ENCODE measurements at regions not wholly inside any gene's neighbourhood (a gene's known extent, or its start where the extent isn't known, plus 50 kb on each side); places are given as distances from the start of the nearest gene placed in this dataset.

- H3K27ac ChIP-seq = no peak overlapping the region
- no peaks in the 10 kb centered on the region for H3K9me3 ChIP-seq
- no peaks in the 10 kb centered on the region for H3K36me3 ChIP-seq
- no peaks in the 10 kb centered on the region for H3K27me3 ChIP-seq (ENCODE audit: low read depth)
- intact Hi-C loops (cut with DNase I) = no loop called here
- no peaks in the 10 kb centered on the region for H3K4me1 ChIP-seq
- DNase-seq = no peak
- no peak overlapping the region for H3K4me3 ChIP-seq
- ATAC-seq = no peak
- no peak for TF ChIP-seq CTCF (IDR thresholded peaks at IDR 0.05)
These were observed 172.7 kb upstream of the CARD18 start for GRCh38 chr11:105312266-105312665.

GRCh38 chr11:105298630-105299029 lies 159.1 kb upstream of the CARD18 start:
- H3K27me3 ChIP-seq (ENCODE audit: low read depth) = no peaks in the 10 kb centered on the region
- DNase-seq = no peak
- ATAC-seq = no peak
- no peaks in the 10 kb centered on the region for H3K36me3 ChIP-seq
- H3K9me3 ChIP-seq = no peaks in the 10 kb centered on the region
- H3K4me1 ChIP-seq = no peaks in the 10 kb centered on the region
- intact Hi-C loops (cut with DNase I) = no loop called here
- H3K4me3 ChIP-seq = no peak overlapping the region
- no peak for TF ChIP-seq CTCF (IDR thresholded peaks at IDR 0.05)
- no peak overlapping the region for H3K27ac ChIP-seq

GRCh38 chr11:105298174-105298573 lies 158.6 kb upstream of the CARD18 start:
- Histone ChIP-seq H3K4me3 (no peak overlapping the region), H3K27me3 (ENCODE audit: low read depth) (no peaks in the 10 kb centered on the region), H3K4me1 (no peaks in the 10 kb centered on the region), H3K27ac (no peak overlapping the region), H3K9me3 (no peaks in the 10 kb centered on the region), H3K36me3 (no peaks in the 10 kb centered on the region)
- TF ChIP-seq CTCF (IDR thresholded peaks at IDR 0.05) = no peak
- ATAC-seq (no peak), DNase-seq (no peak)
- intact Hi-C loops (cut with DNase I) = no loop called here

- Histone ChIP-seq H3K27ac (no peak overlapping the region), H3K36me3 (no peaks in the 10 kb centered on the region), H3K27me3 (ENCODE audit: low read depth) (no peaks in the 10 kb centered on the region), H3K4me3 (no peak overlapping the region), H3K9me3 (no peaks in the 10 kb centered on the region), H3K4me1 (no peaks in the 10 kb centered on the region)
- intact Hi-C loops (cut with DNase I) = no loop called here
- no peak for DNase-seq
- no peak for ATAC-seq
- no peak for TF ChIP-seq CTCF (IDR thresholded peaks at IDR 0.05)
These were observed 157.9 kb upstream of the CARD18 start for GRCh38 chr11:105297463-105297862.

- DNase-seq = no peak
- no peak for TF ChIP-seq CTCF (IDR thresholded peaks at IDR 0.05)
- Histone ChIP-seq H3K36me3 (no peaks in the 10 kb centered on the region), H3K4me3 (no peak overlapping the region), H3K27ac (no peak overlapping the region), H3K9me3 (no peaks in the 10 kb centered on the region), H3K4me1 (no peaks in the 10 kb centered on the region), H3K27me3 (ENCODE audit: low read depth) (no peaks in the 10 kb centered on the region)
- intact Hi-C loops (cut with DNase I) = no loop called here
- no peak for ATAC-seq
These were observed 157.2 kb upstream of the CARD18 start for GRCh38 chr11:105296806-105297205.

GRCh38 chr11:105296386-105296785 lies 156.8 kb upstream of the CARD18 start:
- Histone ChIP-seq H3K27ac (no peak overlapping the region), H3K9me3 (no peaks in the 10 kb centered on the region), H3K4me3 (no peak overlapping the region), H3K4me1 (no peaks in the 10 kb centered on the region), H3K36me3 (no peaks in the 10 kb centered on the region), H3K27me3 (ENCODE audit: low read depth) (no peaks in the 10 kb centered on the region)
- TF ChIP-seq CTCF (IDR thresholded peaks at IDR 0.05) = no peak
- DNase-seq (no peak), ATAC-seq (no peak)
- intact Hi-C loops (cut with DNase I) = no loop called here

Data from lower lobe of right lung (tissue), 2 donors.